Kidney epithelial cell (primary cell): ENCODE measurements at regions not wholly inside any gene's neighbourhood (a gene's known extent, or its start where the extent isn't known, plus 50 kb on each side); places are given as distances from the start of the nearest gene placed in this dataset.
A peak's percentile ranks its signal among the peaks of the same experiment; 100 is the strongest.

Experiments
- DNase-seq: peaks from one replicate; pipeline ENCODE4 v3.0.0-alpha.2; 2010; ENCODE audit warnings: low read depth
- H3K27me3 ChIP-seq: 2 replicates; pipeline ENCODE4 v1.6.0; 2011; ENCODE audit warnings: low read length; ENCODE audit not compliant: control insufficient read depth, insufficient read depth
- H3K36me3 ChIP-seq: 2 replicates; pipeline ENCODE4 v1.5.1; 2011; ENCODE audit warnings: low read length; ENCODE audit not compliant: control insufficient read depth, insufficient read depth
- H3K4me3 ChIP-seq: 2 replicates; pipeline ENCODE4 v1.5.1; 2011; ENCODE audit warnings: low read depth, mild to moderate bottlenecking, control low read depth, low read length
- TF ChIP-seq, protein P1 (sequence below): IDR thresholded peaks from 2 replicates; pipeline ENCODE4 v1.5.1; 2011; ENCODE audit warnings: mild to moderate bottlenecking, moderate library complexity, low read length, control low read depth, inconsistent platforms; ENCODE audit not compliant: insufficient read depth, poor library complexity, severe bottlenecking

DNA sequence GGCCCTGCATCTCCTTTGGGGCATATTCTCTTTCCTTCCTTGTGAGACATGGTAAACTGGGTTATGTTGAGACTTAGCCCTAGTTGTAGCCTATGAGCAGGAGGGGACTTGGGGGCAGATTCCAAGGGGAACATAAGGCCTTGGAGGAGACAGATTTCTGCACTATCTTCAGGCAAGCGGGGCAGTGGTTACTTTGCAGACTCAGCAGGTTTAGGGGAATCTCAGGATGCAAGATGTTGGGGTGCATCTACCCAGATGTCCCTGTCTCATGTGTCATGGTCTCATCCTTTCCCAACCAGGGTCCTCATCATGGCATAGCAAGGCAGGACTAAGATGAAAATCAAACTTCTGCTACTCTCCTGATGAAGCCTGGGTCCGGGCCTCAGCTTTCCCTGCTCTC, 58.6 kb upstream of the PTPRT start:
- no peak overlapping the region for H3K4me3 ChIP-seq
- no peaks in the 10 kb centered on the region for H3K27me3 ChIP-seq
- DNase-seq = no peak
- TF ChIP-seq, protein P1, sequence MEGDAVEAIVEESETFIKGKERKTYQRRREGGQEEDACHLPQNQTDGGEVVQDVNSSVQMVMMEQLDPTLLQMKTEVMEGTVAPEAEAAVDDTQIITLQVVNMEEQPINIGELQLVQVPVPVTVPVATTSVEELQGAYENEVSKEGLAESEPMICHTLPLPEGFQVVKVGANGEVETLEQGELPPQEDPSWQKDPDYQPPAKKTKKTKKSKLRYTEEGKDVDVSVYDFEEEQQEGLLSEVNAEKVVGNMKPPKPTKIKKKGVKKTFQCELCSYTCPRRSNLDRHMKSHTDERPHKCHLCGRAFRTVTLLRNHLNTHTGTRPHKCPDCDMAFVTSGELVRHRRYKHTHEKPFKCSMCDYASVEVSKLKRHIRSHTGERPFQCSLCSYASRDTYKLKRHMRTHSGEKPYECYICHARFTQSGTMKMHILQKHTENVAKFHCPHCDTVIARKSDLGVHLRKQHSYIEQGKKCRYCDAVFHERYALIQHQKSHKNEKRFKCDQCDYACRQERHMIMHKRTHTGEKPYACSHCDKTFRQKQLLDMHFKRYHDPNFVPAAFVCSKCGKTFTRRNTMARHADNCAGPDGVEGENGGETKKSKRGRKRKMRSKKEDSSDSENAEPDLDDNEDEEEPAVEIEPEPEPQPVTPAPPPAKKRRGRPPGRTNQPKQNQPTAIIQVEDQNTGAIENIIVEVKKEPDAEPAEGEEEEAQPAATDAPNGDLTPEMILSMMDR = no peak
- no peaks in the 10 kb centered on the region for H3K36me3 ChIP-seq

DNA sequence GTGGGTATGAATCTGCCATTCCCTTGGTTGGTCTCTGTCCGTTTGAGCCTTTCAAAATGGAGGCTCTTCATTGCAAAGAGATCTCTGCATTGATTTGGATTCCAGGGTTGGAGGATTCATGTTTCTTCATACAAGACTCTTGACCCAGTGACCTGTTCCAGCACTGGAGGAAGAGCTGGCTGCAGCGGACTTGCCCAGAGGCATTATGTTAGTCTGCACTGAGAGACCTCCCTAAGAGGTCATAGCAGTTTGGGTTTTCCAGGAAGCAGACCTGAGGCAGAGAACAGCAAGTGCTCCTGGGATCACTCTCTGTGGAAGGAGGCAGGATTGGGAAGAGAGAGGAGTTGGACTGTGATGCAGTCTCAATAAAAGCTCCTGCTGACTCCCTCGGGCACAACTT, 57.7 kb upstream of the PTPRT start:
- Histone ChIP-seq H3K27me3 (no peaks in the 10 kb centered on the region), H3K4me3 (no peak overlapping the region), H3K36me3 (no peaks in the 10 kb centered on the region)
- TF ChIP-seq, protein P1 = no peak
- no peak for DNase-seq

DNA sequence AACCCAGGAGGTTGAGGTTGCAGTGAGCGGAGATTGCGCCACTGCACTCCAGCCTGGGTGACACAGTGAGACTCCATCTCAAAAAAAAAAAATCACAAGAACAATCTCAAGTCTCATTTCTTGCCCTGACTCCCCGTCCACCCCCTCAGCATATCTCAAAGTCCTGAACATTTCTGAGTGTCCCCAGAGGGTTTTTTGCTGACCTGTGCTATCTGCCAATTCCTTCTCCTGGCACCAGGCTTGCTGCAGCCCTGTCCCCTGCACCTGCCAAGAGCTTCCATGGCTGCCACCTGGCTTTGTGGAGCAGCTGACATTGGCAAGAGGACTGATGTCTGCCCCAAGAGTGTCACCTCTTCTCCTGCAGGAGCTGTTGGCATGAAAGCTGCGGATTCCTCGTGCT, 54.9 kb upstream of the PTPRT start:
- H3K36me3 ChIP-seq = no peaks in the 10 kb centered on the region
- no peak for DNase-seq
- TF ChIP-seq, protein P1 = no peak
- no peak overlapping the region for H3K4me3 ChIP-seq
- H3K27me3 ChIP-seq = no peaks in the 10 kb centered on the region

DNA sequence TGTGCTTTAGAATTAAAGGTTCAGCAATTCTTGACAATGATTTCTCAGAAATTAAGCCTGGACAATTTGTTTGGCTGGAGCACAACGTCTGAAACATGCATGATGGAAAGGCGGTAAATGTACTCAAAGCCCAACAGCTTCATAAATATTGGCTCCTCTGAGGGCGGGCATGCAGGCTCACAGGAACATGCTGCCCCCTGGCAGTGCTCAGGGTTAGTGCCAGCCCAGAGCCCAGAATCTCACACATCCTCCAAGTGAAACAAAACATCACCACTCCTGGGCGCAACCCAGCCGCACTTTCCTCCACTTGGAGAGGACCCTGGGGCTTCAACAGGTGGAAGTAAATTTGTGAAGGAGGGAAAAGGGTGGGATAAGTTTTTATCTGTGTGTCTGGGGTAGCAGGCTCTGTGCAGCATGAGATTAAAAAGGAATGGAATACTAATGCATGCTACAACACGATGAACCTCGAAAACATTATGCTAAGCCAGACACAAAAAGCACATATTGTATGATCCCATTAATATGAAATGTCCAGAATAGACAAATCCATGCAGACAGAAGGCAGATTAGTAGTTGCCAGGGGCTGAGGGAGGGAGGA, 54.1 kb upstream of the PTPRT start:
- TF ChIP-seq, protein P1 = peak; percentile 29
- H3K4me3 ChIP-seq = no peak overlapping the region
- DNase-seq = no peak
- no peaks in the 10 kb centered on the region for H3K27me3 ChIP-seq
- H3K36me3 ChIP-seq = no peaks in the 10 kb centered on the region

DNA sequence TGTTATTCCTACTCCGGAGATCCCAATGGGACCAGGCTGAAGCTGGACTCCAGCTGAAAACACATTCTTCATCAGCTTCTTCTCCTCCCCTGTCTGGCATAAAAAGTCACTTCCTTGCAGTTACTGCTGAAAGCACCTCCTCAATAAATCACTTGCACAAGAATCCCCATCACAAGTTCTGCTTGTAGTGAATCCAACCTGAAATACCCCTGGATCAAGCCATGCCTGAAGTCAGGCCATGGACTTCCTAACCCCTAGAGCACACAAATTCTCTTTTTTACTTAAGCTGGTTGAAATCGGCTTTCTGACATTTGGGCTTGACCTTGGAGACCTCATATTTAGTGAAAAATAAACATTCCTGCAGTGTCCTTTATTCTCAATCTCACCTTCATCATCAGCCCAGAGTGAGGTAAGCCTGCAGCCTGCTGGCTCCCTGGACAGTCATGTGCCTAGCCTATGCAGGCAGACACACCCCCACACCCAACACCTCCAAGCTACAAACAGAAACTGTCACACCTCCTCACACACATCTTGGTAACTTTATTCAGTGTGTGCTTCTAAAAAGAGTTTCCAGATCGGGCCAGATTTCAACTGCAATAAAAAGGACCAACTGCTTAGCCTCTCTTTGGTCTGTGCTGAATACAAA, 51.5 kb upstream of the PTPRT start:
- Histone ChIP-seq H3K4me3 (no peak overlapping the region), H3K27me3 (no peaks in the 10 kb centered on the region), H3K36me3 (no peaks in the 10 kb centered on the region)
- TF ChIP-seq, protein P1 = no peak
- no peak for DNase-seq
